Spleen (tissue), 11 donors: ENCODE measurements at regions not wholly inside any gene's neighbourhood (a gene's known extent, or its start where the extent isn't known, plus 50 kb on each side); places are given as distances from the start of the nearest gene placed in this dataset.

Experiments
- DNase-seq: peaks from one replicate; pipeline ENCODE4 v3.0.0-alpha.2; 2020
- H3K27ac ChIP-seq, 8 donors: fragments of 200-600 bp; sonication (generic) in 7 of 8; 1 replicate in 4 of 8; 2 replicates in 4 of 8; pipeline versions ENCODE4 v1.5.0 to v1.8.0; 2016 to 2021; ENCODE audit warnings: inconsistent platforms in 4 of 8, mild to moderate bottlenecking in 4 of 8, moderate library complexity in 1 of 8
- H3K27me3 ChIP-seq, 7 donors: fragments of 200-600 bp; sonication (generic) in 6 of 7; replicated peaks in 1 of 7; 1 replicate in 4 of 7; 2 replicates in 3 of 7; pipeline versions ENCODE4 v1.5.0 to v1.8.0; 2016 to 2021; ENCODE audit warnings: inconsistent platforms in 3 of 7, mild to moderate bottlenecking in 1 of 7
- H3K36me3 ChIP-seq, 6 donors: fragments of 200-600 bp; sonication (generic) in 5 of 6; 1 replicate in 4 of 6; 2 replicates in 2 of 6; pipeline versions ENCODE4 v1.5.0 to v1.8.0; 2016 to 2021; ENCODE audit warnings: inconsistent platforms in 2 of 6
- H3K4me1 ChIP-seq, 6 donors: fragments of 200-600 bp; sonication (generic) in 5 of 6; 1 replicate in 3 of 6; 2 replicates in 3 of 6; pipeline versions ENCODE4 v1.5.0 to v1.8.0; 2016 to 2021; ENCODE audit warnings: inconsistent platforms in 3 of 6
- H3K4me3 ChIP-seq, 8 donors: fragments of 200-600 bp; sonication (generic) in 7 of 8; 1 replicate in 4 of 8; 2 replicates in 4 of 8; pipeline versions ENCODE4 v1.5.0 to v1.8.0; 2016 to 2021; ENCODE audit warnings: inconsistent platforms in 4 of 8, mild to moderate bottlenecking in 4 of 8, moderate library complexity in 2 of 8
- H3K9me3 ChIP-seq, 8 donors: fragments of 200-600 bp; sonication (generic) in 7 of 8; 1 replicate in 4 of 8; 2 replicates in 4 of 8; pipeline versions ENCODE4 v1.5.0 to v1.8.0; 2016 to 2021; ENCODE audit warnings: inconsistent platforms in 4 of 8
- POLR2A ChIP-seq, 3 donors: fragments of 450-650 bp; IDR thresholded peaks; one replicate each; pipeline ENCODE4 v1.5.1; 2017; ENCODE audit warnings: antibody characterized with exemption in 3 of 3, mild to moderate bottlenecking in 1 of 3
- POLR2AphosphoS5 ChIP-seq, 3 donors: sonication (generic); formaldehyde crosslinking; IDR thresholded peaks; one replicate each; pipeline ENCODE4 v1.5.1; 2017; ENCODE audit warnings: antibody characterized with exemption in 3 of 3
- WGBS, 5 donors: extraction: QIAGEN DNeasy Blood & Tissue Kit in 3 of 5; methylation state at CpG; one replicate each; pipeline versions ENCODE4 v1.1.5 to v1.1.7; 2013 to 2018; 5-methylcytosine and 5-hydroxymethylcytosine counted together
- intact Hi-C: fragments of 100-400 bp; cut with DNase I; formaldehyde crosslinking; loops from one replicate; pipeline ENCODE4 v1.15.0; 2023; ENCODE audit warnings: low total_unique reads
- TF ChIP-seq, protein P1 (sequence below), 11 experiments: fragments of 200-600 bp in 7 of 11; fragments of 450-650 bp in 4 of 11; sonication (generic) in 4 of 11; IDR thresholded peaks in 8 of 11; conservative IDR thresholded peaks in 3 of 11; 1 replicate in 7 of 11; 2 replicates in 4 of 11; pipeline versions ENCODE4 v1.4.0 to v1.8.0; 2016 to 2021; ENCODE audit warnings: antibody characterized with exemption in 11 of 11, inconsistent platforms in 4 of 11, mild to moderate bottlenecking in 1 of 11
- donor health status: healthy with polysubstance abuse.
- donor health status: DM: no; HTN: no; CAD: no; lungs with moderate emphysema.
- donor health status: DM: no; HTN: no; CAD: no.
- donor health status: Bipolar disorder and iron deficiency.
- donor health status: healthy.
- donor health status: DM: no; HTN: no; CAD: no.
- donor health status: DM: yes; HTN: yes; CAD: no.

DNA sequence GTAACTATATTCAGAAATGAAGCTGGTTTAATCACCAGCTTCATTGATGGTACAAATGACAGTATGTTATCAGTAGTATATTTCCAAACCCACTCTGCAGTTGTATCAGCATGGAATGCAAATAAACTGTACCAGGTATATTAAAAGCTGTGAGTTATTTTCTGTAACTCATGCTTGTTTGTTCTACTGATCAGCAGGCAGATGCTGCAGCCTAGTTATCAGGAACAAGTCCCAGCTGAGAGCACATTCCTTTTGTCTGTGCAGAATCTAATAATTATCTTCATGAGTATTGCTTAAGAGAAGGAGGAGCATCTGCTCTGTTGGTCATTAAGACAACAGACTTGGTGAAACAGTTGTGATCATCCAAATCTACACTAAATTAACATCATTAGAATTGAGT is 1331.1 kb downstream of the MRPL39 start:
- H3K4me1 ChIP-seq: peaks cover 0 to 14% (median 4%) of the 10 kb centered on the region in 6 donors
- no peaks in the 10 kb centered on the region for H3K27me3 ChIP-seq
- intact Hi-C loops: no loop called here
- no peak overlapping the region for H3K27ac ChIP-seq
- DNase-seq: no peak
- TF ChIP-seq POLR2AphosphoS5 (IDR thresholded peaks at IDR 0.05) (no peak), POLR2A (IDR thresholded peaks at IDR 0.05) (no peak)
- TF ChIP-seq, protein P1, sequence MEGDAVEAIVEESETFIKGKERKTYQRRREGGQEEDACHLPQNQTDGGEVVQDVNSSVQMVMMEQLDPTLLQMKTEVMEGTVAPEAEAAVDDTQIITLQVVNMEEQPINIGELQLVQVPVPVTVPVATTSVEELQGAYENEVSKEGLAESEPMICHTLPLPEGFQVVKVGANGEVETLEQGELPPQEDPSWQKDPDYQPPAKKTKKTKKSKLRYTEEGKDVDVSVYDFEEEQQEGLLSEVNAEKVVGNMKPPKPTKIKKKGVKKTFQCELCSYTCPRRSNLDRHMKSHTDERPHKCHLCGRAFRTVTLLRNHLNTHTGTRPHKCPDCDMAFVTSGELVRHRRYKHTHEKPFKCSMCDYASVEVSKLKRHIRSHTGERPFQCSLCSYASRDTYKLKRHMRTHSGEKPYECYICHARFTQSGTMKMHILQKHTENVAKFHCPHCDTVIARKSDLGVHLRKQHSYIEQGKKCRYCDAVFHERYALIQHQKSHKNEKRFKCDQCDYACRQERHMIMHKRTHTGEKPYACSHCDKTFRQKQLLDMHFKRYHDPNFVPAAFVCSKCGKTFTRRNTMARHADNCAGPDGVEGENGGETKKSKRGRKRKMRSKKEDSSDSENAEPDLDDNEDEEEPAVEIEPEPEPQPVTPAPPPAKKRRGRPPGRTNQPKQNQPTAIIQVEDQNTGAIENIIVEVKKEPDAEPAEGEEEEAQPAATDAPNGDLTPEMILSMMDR (IDR thresholded peaks at IDR 0.05 in 8 of 11, conservative IDR thresholded peaks at IDR 0.05 in 3 of 11): no peak
- no peaks in the 10 kb centered on the region for H3K36me3 ChIP-seq
- no peaks in the 10 kb centered on the region for H3K9me3 ChIP-seq
- no peak overlapping the region for H3K4me3 ChIP-seq

DNA sequence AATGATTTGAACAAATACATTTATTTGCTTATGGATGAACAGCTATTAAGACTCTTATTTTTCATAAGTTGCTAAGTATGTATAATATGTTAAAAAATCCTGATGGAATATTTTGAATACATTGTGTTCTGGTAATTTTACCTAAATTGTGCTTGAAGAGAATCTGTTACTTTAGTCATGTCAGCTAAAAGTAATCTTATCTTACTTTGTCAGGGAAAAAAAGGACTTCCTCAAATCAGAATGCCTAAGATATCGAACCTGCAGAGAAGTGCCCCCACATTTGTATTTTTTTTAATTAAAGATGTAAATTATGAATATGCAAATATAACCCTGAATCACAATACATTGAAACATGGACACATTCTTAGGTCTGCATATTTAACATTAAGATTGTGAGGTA is 1331.7 kb downstream of the MRPL39 start:
- intact Hi-C loops: no loop called here
- H3K36me3 ChIP-seq: no peaks in the 10 kb centered on the region
- peaks cover 0 to 14% (median 4%) of the 10 kb centered on the region in 6 donors for H3K4me1 ChIP-seq
- no peaks in the 10 kb centered on the region for H3K27me3 ChIP-seq
- no peak overlapping the region for H3K4me3 ChIP-seq
- WGBS, 5 donors: 10 to 18% (median 14%) methylated on average over 1 of the region's 1 CpG
- no peaks in the 10 kb centered on the region for H3K9me3 ChIP-seq
- peak overlapping the region in 2 of 8 donors; percentile 20 to 32 for H3K27ac ChIP-seq
- TF ChIP-seq POLR2AphosphoS5 (IDR thresholded peaks at IDR 0.05): no peak
- TF ChIP-seq POLR2A (IDR thresholded peaks at IDR 0.05): no peak
- TF ChIP-seq, protein P1 (IDR thresholded peaks at IDR 0.05 in 8 of 11, conservative IDR thresholded peaks at IDR 0.05 in 3 of 11): no peak
- no peak for DNase-seq

DNA sequence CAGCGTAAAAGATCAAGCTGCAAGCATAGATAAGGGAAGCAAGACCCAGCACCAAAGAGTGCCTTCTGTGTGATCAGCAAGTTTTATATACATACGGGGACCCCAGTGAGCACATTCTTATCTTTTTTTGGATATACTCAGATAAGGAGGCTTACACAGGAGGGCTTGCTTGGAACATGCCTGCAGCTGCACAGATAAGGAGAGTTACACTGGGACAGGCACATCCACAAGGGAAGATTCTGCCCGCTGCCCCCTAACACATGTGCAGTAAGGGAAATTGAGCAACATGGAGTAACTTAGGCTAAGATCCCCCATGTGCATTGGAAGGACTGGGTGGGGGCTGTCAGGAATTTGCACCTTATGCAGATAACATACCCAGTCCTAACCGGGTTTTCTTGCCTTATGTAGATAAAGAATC is 1334.8 kb downstream of the MRPL39 start:
- Histone ChIP-seq H3K4me3 (no peak overlapping the region), H3K27ac (peak overlapping the region in 5 of 8 donors; percentile 22 to 77 (median 49)), H3K36me3 (no peaks in the 10 kb centered on the region), H3K4me1 (peaks cover 0 to 14% (median 3%) of the 10 kb centered on the region in 6 donors), H3K9me3 (no peaks in the 10 kb centered on the region), H3K27me3 (no peaks in the 10 kb centered on the region)
- WGBS, 5 donors: 14 to 29% (median 25%) methylated on average over 4 of the region's 4 CpGs
- no peak for DNase-seq
- TF ChIP-seq POLR2A (IDR thresholded peaks at IDR 0.05): no peak
- TF ChIP-seq POLR2AphosphoS5 (IDR thresholded peaks at IDR 0.05): no peak
- TF ChIP-seq, protein P1 (IDR thresholded peaks at IDR 0.05 in 8 of 11, conservative IDR thresholded peaks at IDR 0.05 in 3 of 11): no peak
- intact Hi-C loops: no loop called here

DNA sequence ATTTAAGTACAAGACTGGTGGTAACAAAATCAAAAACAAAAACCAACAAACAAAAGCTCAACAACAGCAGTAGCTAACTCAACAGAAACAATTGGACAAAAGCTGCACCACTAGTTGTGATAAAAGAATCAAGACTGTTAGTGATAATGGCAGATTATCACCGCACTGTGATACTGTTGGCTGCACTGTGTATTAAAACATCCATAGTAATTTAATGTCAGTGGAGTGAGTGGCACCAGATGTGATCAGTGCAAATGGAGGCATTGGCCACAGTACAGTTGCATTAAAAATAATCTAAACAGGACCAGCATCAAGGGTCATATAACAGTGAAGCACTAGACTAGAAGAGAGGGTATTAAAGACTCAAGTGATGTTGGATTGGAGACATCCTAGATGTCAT is 1341.3 kb downstream of the MRPL39 start:
- intact Hi-C loops: no loop called here
- DNase-seq: no peak
- H3K4me3 ChIP-seq: no peak overlapping the region
- peaks cover 0 to under 1% (median 0%) of the 10 kb centered on the region in 8 donors for H3K9me3 ChIP-seq
- H3K4me1 ChIP-seq: no peaks in the 10 kb centered on the region
- no peak for TF ChIP-seq POLR2A (IDR thresholded peaks at IDR 0.05)
- TF ChIP-seq POLR2AphosphoS5 (IDR thresholded peaks at IDR 0.05): no peak
- TF ChIP-seq, protein P1 (IDR thresholded peaks at IDR 0.05 in 8 of 11, conservative IDR thresholded peaks at IDR 0.05 in 3 of 11): no peak
- H3K27ac ChIP-seq: no peak overlapping the region
- 81 to 97% (median 91%) methylated on average over 1 of the region's 1 CpG for WGBS, 5 donors
- no peaks in the 10 kb centered on the region for H3K36me3 ChIP-seq
- H3K27me3 ChIP-seq: no peaks in the 10 kb centered on the region
